ENCODE measurements at regions not wholly inside any gene's neighbourhood (a gene's known extent, or its start where the extent isn't known, plus 50 kb on each side); places are given as distances from the start of the nearest gene placed in this dataset.

- DNase-seq (ENCODE audit: low read depth, low spot score) (no peak), ATAC-seq (no peak)
- no peak overlapping the region for H3K4me3 ChIP-seq (ENCODE audit: low read depth in 2 of 2, low read length in 2 of 2)
- TF ChIP-seq POLR2AphosphoS5 (IDR thresholded peaks at IDR 0.05; ENCODE audit: low read depth, low read length) = no peak
- no peak for TF ChIP-seq CTCF (IDR thresholded peaks at IDR 0.05)
- no peak for TF ChIP-seq TCF7L2 (IDR thresholded peaks at IDR 0.05; ENCODE audit: low read depth, low read length)
- no peak for TF ChIP-seq REST (IDR thresholded peaks at IDR 0.05; ENCODE audit: insufficient read depth in 1 of 2, low read depth in 2 of 2, low read length in 1 of 2)
- TF ChIP-seq SIN3A (IDR thresholded peaks at IDR 0.05; ENCODE audit: borderline replicate concordance, insufficient read depth, low read depth, low read length) = no peak
- intact Hi-C loops (cut with micrococcal nuclease; ENCODE audit: unreplicated experiment) = no loop called here
- no peaks in the 10 kb centered on the region for H3K27me3 ChIP-seq (ENCODE audit: control insufficient read depth, insufficient read depth, low read length)
- CTCF ChIA-PET = no interaction called here
- POLR2A ChIA-PET = no interaction called here
- H3K36me3 ChIP-seq (ENCODE audit: control insufficient read depth, insufficient read depth, low read length) = no peaks in the 10 kb centered on the region
- BruUV-seq (replicated peaks) = no TSS peak
- H3K9me3 ChIP-seq (ENCODE audit: control insufficient read depth, insufficient read depth, low read depth, low read length) = no peaks in the 10 kb centered on the region
- no peak overlapping the region for H3K27ac ChIP-seq (ENCODE audit: low read length)
- no peaks in the 10 kb centered on the region for H3K4me1 ChIP-seq (ENCODE audit: control insufficient read depth, insufficient read depth, low read length)
- in situ Hi-C loops (cut with HindIII; ENCODE audit: low pct_unique_long_range_greater_than_20kb, low sequenced_read_pairs) = no loop called here
Measured at GRCh38 chr12:77401770-77402081, 336.4 kb upstream of the E2F7 start.

- BruUV-seq (replicated peaks) = no TSS peak
- TF ChIP-seq POLR2AphosphoS5 (IDR thresholded peaks at IDR 0.05; ENCODE audit: low read depth, low read length) = no peak
- TF ChIP-seq CTCF (IDR thresholded peaks at IDR 0.05) = no peak
- TF ChIP-seq SIN3A (IDR thresholded peaks at IDR 0.05; ENCODE audit: borderline replicate concordance, insufficient read depth, low read depth, low read length) = no peak
- no peak for TF ChIP-seq TCF7L2 (IDR thresholded peaks at IDR 0.05; ENCODE audit: low read depth, low read length)
- TF ChIP-seq REST (IDR thresholded peaks at IDR 0.05; ENCODE audit: insufficient read depth in 1 of 2, low read depth in 2 of 2, low read length in 1 of 2) = no peak
- no peaks in the 10 kb centered on the region for H3K27me3 ChIP-seq (ENCODE audit: control insufficient read depth, insufficient read depth, low read length)
- intact Hi-C loops (cut with micrococcal nuclease; ENCODE audit: unreplicated experiment) = no loop called here
- ChIA-PET CTCF (no interaction called here), POLR2A (no interaction called here)
- no peaks in the 10 kb centered on the region for H3K36me3 ChIP-seq (ENCODE audit: control insufficient read depth, insufficient read depth, low read length)
- H3K4me1 ChIP-seq (ENCODE audit: control insufficient read depth, insufficient read depth, low read length) = no peaks in the 10 kb centered on the region
- in situ Hi-C loops (cut with HindIII; ENCODE audit: low pct_unique_long_range_greater_than_20kb, low sequenced_read_pairs) = no loop called here
- no peaks in the 10 kb centered on the region for H3K9me3 ChIP-seq (ENCODE audit: control insufficient read depth, insufficient read depth, low read depth, low read length)
- ATAC-seq (no peak), DNase-seq (ENCODE audit: low read depth, low spot score) (no peak)
- H3K27ac ChIP-seq (ENCODE audit: low read length) = no peak overlapping the region
- H3K4me3 ChIP-seq (ENCODE audit: low read depth in 2 of 2, low read length in 2 of 2) = no peak overlapping the region
Measured at GRCh38 chr12:77401064-77401769, 335.8 kb upstream of the E2F7 start.

Measured in Panc1 (cell line).